Erythroblast (primary cell): ENCODE measurements at regions not wholly inside any gene's neighbourhood (a gene's known extent, or its start where the extent isn't known, plus 50 kb on each side); places are given as distances from the start of the nearest gene placed in this dataset.

ENCODE experiments used
- GATA1 ChIP-seq: IDR thresholded peaks from 2 replicates; pipeline ENCODE4 v1.6.1; 2011; ENCODE audit warnings: low read depth, mild to moderate bottlenecking, control low read depth, low read length, moderate library complexity
- POLR2A ChIP-seq: IDR thresholded peaks from 2 replicates; pipeline ENCODE4 v1.6.1; 2011; ENCODE audit warnings: mild to moderate bottlenecking, low read length

DNA sequence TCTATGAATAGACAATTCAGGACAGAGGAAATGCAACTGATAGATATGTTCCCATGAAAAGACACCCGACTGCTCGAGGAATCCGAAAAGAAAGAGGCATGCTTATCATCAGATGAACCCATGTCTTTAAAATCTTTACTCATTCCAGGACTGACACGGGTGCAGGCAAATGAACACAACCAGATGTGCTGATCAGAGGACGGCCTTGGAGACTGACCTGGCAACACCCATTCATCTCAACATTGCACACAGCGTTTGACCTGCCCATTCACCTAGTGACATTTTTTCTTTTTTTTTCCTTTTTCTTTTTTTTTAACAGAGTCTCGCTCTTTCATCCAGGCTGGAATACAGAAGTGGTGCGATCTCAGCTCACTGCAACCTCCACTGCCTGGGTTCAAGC, 377.5 kb downstream of the EIPR1 start:
- TF ChIP-seq POLR2A (no peak), GATA1 (no peak)
